HG03064 (cell line): ENCODE measurements at regions not wholly inside any gene's neighbourhood (a gene's known extent, or its start where the extent isn't known, plus 50 kb on each side); places are given as distances from the start of the nearest gene placed in this dataset.

Experiments
- ATAC-seq: cut with Tn5 transposase; IDR thresholded peaks from one replicate; pipeline ENCODE4 v1.9.1; 2021; ENCODE audit warnings: low read depth; ENCODE audit not compliant: unreplicated experiment

DNA sequence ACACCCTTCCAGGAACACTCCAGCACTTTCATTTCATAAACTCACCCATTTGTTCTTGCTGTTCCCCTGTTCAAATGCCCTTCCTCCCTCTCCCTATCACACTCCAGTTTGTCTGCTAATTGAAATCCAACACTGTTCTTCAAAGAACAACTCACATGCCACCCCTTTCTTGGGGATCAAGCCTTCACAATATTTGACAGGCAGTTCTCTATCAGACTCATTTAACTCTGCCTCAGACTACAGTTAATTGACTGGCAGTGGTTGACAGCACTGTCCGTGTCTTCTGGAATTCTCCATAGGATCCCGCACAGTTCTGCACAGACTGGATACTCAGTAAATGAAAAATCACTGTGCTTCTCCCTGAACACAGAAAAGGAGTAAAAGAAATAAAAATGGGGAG, 87.8 kb downstream of the PMP22 start:
- no peak for ATAC-seq

DNA sequence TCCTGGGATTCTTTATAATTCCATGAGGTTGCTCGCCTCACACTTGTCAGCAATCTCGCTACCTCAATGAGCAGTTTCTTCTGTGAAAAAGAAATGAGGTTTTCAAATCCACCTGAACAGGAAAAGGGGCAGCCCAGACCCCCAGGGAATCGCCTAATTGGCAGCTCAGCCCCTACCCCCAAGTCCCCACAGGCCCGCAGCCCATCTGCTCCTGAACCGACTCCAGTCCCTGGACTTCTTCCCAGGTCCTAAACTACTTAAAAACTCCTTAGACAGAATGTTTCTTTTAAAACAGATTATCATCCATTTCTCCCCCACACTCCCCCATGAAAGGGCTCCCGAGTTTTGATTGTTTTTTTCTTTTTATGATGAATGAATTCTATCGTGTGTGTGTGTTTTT, 89.8 kb downstream of the PMP22 start:
- ATAC-seq: no peak

DNA sequence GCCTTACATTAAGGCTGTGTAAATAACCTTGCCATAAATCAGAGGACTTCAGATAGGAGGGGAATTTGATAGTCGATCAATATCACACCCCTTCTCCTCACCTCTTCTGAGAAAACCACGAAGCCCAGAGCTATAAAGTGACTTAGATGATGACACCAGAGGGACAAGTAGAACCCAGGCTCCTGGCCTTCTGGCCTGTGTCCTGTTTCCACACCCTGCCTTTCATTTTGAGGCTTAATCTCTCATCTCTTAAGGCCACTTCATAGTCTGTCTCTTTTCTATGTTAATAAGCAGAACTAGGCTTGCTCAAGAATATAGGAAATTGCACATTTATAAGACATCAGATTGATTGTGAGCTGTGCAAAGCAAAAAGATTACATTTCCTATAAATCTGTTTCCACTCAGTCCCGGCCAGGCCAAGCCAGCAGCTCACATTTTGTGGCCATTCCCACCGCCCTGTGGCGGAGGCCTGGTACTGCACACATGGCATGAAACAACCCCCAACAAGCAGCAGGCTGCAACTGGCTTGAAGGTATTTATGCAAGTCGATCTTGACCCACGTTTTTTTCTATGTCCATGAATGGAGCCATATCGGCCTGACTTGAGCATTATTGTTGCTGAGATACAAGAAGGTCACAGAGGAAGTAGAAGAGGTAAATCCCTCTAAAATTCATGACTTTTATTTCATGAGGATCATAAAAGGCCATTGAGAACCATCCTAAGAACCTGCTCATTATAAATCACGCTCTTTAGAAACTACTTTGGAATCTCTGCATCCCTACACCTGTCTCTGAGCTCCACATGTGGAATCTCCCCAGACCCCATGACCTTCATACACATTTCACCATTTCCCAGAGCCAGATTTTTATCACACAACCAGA, 93.7 kb downstream of the PMP22 start:
- no peak for ATAC-seq

DNA sequence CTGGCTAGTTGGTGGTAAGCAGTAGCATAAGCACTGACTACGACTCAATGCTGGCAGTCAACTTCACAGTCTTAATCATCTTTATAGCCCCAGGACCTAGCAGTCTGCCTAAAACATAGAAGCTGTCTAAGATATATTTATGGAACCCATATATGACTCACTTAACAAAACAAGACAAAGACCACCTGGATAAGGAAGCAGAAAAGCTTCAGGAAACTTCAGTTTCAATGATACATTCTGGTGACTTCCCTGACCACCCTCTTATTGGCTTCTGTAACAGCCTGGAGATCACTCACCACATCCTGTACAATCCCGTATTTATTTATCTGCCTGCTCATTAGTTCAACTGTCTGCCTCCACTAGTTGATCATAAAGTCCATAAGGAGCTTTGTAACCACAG, 95.5 kb downstream of the PMP22 start:
- ATAC-seq: no peak

DNA sequence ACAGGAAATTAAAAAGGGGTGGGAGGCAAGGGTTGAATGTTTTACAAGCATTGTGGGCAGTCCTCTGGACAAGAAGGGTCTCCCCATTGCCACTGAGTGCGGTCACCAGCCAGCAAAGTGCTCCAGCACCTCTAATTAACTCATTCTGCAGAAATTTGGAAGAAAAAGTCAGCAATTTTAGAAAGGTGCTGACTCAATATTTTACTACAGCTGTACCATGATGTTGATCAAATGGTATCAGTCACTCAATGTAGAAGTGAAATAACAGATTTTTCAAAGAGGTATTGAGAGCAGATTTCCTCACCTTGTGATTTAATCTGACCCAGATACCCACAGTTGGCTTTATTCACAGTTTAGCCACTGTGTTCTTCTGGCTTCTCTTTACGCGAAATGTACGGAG, 96.7 kb downstream of the PMP22 start:
- no peak for ATAC-seq

DNA sequence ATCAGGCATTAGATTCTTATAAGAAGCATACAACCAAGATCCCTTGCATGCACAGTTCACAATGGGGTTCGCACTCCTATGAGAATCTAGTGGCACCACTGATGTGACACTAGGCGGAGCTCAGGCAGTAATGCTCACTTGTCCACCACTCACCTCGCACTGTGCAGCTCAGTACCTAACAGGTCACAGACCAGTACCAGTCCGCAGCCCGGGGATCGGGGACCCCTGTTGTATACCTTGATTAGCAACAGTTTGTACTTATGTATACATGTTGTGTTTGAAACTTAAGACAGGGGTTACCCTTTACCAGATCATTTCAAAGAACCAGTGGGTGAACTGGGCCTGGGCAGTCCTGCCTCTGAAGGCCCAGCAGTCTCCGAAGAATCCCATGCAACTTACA, 103.7 kb downstream of the PMP22 start:
- no peak for ATAC-seq

DNA sequence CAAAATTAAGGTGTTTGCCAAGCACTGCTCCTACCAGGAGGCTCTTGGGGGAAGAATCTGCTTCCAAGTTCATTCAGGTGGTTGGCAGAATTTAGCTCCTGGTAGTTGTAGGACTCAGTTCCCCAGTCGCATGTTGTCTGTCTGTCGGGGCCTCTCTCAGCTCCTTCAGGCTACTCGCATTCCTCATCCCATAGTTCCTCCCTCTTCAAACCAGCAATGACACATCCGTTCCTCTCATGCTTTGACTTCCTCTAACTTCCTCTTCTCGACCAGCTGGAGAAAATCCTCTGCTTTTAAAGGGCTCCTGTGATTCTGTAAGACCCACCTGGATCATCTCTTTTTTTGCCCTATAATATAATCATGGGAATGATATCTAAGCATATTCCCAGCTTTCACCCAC, 108.1 kb downstream of the PMP22 start:
- ATAC-seq: no peak

DNA sequence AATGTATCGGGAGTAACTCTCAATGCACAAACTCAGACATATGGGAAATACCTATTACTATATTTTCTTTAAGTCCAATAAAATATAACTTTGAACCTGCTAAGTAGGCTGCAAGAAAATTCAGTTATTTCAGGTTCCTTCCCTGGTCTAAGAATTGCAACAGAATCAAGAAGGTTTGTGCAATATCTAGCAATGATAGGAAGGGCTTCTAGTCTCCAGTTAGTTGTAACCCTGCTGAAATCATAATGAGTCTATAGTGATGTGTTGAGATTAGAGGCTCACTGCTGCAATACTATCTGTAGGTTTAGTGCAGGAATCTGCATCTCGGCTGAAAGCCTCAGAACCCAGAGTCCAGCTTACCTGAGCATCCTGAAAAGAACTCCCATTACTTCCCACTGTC, 110.5 kb downstream of the PMP22 start:
- no peak for ATAC-seq

DNA sequence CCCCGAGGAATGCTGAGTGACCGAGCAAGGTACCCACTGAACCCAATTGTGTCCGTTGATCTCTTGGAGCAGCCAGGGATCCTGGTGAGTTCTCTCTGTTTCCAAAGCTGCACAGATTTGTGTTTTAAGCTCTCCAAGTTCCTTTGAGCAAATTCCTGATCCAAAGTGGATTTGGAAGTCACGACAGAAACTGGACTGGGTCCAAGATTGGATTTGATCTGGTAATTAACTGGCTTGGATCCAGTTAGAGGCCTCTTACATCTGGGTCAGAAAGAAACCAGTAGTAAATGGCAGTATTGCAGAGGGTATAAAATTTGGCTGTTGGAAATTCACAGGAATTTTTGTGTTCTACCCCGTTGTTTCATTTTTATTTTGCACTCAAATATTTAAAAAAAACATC, 119.5 kb downstream of the PMP22 start:
- ATAC-seq: no peak

DNA sequence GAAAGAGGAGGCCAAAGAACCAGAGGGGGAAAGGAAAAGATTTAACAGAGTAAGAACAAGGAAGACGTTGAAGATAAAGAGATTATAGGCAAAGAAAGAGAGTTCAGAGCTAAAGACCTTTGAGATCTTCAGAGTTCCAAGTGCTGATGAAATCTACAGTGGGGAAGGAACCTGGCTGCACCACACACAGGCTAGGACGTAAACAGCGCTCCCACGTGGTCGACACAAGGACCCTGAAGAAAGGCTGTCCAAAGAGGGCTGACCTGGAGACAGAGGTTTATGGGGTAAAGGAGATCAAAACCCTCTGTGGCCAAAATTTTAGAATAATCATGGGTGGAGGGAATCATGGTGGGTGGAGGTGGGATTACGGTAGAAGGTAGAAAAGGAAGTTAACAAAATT, 121.6 kb downstream of the PMP22 start:
- ATAC-seq: no peak

DNA sequence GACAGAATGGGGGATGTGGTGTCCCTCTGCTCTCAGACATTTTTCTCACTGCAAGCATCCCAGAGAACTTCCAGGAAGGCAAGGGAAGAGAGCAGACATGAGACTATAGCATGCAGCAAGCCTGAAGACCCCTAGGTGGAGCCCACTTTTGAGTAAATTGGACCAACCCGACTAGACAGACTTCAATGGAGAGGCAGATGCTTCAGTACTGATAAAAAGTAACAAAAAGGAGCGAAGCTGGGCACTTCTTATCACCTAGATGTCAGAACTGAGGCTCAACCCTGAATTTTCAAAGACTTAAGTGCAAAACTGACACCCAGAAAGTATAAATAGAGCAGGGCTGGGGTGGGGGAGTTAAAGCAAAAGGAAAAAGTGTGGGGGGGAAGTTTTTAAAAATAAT, 130.8 kb downstream of the PMP22 start:
- no peak for ATAC-seq

DNA sequence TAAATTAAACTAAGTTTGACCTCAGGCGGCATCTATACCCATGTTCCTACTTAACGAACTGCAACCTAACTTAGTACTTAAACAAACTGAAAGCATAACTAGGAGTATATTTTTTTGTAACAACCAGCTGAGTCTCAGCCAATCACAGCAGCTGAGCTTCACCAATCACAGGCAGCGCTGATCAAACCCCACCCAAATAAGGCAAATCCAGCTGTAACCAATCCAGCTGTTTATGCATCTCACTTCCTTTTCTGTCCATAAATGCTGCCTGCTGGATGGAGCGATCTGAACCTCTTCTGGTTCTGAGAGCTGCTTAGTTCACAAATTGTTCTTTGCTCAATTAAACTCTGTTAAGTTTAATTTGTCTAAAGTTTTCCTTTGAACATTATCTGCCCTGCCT, 131.3 kb downstream of the PMP22 start:
- no peak for ATAC-seq

DNA sequence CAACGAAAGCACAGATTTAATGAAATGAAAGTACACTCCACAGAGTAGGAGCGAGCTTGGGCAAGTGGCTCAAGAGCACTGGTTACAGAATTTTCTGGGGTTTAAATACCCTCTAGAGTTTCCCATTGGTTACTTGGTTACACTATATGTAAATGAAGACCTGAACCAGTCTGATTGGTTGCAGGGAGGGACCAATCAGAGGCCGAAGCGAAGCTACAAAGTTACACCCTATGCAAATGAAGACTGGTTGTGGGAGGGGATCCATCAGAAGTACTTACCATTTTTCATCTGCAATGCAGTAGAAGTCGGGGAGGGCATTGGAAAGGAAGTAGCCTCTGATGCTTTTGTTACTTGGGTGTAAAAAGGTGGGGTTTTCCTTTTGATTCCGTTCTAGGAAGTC, 132.0 kb downstream of the PMP22 start:
- ATAC-seq: no peak

DNA sequence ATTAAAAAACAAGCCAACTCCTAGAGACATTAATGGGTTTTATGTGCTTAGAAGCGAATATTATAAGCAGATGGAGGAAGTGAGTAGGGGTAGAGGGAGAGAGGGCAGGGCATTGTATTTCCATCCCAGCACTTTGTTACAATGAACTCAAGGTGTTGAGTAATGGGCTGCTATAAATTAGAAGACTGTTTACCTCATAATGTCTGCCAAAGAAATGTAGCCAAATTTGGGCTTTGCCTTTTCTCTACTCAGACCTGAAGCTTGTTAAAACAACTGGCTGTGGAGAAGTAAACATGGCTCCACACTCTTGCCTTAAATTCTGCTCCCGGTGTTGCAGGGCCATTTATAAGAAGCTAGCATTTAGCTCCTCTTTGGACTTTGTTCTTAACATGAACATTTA, 134.7 kb downstream of the PMP22 start:
- ATAC-seq: no peak

DNA sequence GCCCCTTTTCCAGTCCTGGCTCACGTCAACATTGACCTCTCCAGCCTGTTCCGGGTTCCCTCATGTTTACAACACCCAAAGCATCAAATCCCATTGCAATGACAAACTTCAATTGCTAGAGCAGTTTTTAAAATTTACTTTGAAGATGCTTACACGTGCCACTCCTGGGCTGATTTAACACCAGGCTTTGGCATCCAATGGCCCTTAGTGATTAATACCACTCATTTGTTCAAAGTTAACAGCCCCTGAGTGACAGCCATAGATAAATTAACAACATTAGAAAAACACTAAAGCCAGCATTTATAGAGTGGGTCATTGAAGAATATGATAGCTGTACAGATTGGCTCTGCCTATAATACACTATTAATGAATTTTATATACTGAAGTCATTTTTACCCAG, 135.1 kb downstream of the PMP22 start:
- ATAC-seq: no peak

DNA sequence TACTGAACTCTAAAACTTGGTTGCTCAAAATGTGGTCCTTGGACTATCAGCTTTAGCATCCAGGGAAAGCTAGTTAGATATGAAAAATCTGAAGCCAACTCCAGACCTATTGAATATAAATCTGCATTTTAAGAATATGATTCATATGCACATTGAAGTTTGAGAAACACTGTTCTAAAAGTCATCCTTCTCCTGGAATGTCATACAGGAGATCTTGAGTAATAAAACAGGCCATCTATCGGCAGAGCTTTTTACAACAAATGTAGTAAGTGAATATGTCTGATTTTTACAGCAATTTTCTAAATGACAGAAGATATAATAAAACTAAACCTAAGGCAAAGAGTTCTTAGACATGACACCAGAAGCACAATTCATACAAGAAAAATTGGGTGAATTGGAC, 140.4 kb downstream of the PMP22 start:
- no peak for ATAC-seq

DNA sequence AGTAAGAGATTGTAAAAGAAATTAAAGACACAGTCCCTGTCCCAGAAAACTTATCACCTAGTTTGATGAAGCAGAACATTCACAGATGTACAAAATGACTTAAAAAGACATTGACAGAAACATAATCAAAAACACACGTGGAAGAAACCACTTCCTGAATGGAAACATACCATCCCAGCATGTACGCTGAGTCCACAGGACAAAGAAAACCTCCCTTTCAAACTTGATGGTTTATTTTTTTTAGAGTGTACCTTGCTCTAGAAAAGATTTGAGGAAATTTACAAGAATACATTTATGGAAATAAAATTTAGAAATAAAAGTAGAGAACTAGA, 140.9 kb downstream of the PMP22 start:
- no peak for ATAC-seq

DNA sequence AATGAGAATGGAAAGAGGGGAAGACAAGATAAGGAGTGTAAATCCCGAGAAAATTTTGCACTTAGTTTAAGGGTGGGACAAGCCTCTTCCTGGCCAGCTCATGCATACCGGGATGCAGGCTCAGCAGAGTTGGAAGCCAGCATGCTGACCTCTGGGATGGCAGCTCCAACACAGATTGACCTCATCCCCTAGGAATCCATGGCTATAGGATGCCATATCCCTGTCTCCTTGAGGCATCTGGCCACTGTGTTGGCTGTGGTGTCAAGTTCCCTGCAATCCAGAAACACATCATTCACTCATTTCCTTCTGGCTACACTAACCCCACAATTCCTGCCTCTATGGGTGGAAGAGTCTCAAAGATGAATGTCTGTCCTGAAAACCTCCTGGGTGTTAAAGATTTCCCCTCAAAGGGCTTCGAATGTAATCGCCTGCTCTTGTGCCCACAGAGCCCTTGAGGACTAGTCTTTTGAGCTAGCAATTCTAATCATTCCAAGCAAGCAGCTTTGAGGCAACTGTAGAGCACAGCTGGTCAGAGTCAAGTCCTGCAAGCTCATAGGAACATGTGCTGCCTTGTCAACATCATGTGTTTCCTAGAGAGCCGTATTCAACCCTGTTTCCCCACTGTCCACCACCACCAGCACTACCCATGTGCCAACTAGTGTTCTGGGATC, 141.4 kb downstream of the PMP22 start:
- ATAC-seq: no peak

DNA sequence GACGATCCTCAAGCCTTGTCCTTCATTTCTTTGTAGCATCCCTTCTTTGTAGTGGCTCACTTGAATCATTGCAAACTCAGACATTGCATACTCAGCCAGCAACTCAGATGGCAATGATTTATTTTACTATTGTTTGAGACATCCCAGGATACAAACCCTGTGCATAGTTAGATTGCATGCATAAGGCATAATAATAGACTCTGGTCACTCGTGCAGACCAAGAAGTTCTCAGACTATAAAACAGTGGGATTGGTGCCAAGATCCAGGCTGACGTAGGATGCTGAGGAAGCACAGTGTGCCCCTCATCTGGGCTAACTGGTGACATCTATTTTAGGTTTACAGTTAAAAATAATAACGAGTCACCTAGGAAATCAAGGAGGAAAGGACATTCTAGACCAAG, 142.3 kb downstream of the PMP22 start:
- no peak for ATAC-seq

DNA sequence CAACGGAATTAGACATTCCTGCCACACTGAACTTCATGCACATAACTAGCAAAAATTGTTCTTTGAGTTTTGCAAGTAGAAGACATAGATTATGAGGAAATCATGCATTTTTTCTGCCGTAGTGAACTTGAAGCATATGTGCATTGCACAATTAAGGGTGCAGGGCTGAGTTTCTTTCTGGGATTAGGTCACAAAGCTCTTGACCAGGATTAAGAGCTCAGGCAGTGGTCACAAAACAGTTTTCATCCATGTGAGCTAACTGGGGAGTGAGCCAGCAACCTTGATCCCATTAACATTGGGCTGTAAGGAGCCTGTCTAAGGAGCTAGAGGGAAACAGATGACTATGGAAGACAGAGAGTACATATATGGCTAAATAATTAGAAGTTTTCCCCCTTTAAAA, 143.7 kb downstream of the PMP22 start:
- no peak for ATAC-seq

DNA sequence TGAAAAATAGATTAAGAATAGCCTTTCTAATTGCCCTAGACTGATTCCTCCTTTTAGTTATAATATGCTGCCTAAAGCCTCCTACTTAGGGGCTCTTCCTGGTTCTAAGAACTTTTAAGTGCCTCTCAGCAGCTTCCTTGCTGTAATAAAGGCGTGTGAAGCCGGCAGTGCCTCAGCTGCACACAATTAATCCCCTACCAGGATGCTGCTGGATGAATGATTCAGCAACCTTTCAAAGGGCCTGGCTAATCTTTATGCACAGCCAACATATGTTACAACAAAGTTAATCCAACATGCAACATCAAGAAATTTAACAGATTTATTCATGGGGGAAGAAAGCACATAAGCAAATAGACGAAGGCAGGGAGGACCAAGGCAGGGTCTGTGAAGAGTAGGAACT, 145.2 kb downstream of the PMP22 start:
- no peak for ATAC-seq

DNA sequence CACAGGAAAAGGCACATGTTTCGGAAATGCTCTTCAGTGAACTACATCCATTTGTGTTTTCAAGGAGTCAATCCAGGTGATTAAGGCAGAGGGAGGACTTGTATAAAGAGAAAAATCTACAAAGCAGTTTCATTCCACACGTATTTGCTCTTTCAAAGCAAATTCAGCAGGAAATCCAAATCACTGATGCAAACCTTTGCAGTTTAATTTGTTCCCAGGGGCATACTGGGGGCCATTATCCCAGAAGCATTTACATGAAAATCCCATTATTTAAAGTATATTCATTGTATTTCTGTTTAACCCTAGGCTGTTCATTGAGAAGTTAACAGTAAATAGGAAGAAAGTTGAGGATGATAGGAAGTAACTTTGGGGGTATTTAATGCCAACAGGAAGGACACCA, 147.9 kb downstream of the PMP22 start:
- no peak for ATAC-seq
